ENCODE measurements at regions not wholly inside any gene's neighbourhood (a gene's known extent, or its start where the extent isn't known, plus 50 kb on each side); places are given as distances from the start of the nearest gene placed in this dataset.

- POLR2A ChIA-PET, result no interaction called here
- CTCF ChIA-PET, result no interaction called here
- no peak for DNase-seq (ENCODE audit: extremely low spot score)
- no peak for TF ChIP-seq CTCF (IDR thresholded peaks at IDR 0.05; ENCODE audit: control extremely low read depth, extremely low read depth, low read depth, missing control alignments)
Measured at GRCh38 chr4:174418640-174419212, 103.6 kb downstream of the HPGD start.

GRCh38 chr4:174408841-174409552 is 113.3 kb downstream of the HPGD start:
- POLR2A ChIA-PET, result interaction anchor here (0.7 kb wide), 1 partner anchor 41 kb away, joined by 4 read pairs; no protein-coding TSS in a partner anchor
- DNase-seq (ENCODE audit: extremely low spot score), result no peak
- CTCF ChIA-PET, result no interaction called here
- TF ChIP-seq CTCF (IDR thresholded peaks at IDR 0.05; ENCODE audit: control extremely low read depth, extremely low read depth, low read depth, missing control alignments), result no peak

GRCh38 chr4:174406383-174406782 is 115.9 kb downstream of the HPGD start:
- POLR2A ChIA-PET, result no interaction called here
- CTCF ChIA-PET, result no interaction called here
- no peak for TF ChIP-seq CTCF (IDR thresholded peaks at IDR 0.05; ENCODE audit: control extremely low read depth, extremely low read depth, low read depth, missing control alignments)
- DNase-seq (ENCODE audit: extremely low spot score), result no peak

GRCh38 chr4:174405923-174406322 is 116.4 kb downstream of the HPGD start:
- no peak for TF ChIP-seq CTCF (IDR thresholded peaks at IDR 0.05; ENCODE audit: control extremely low read depth, extremely low read depth, low read depth, missing control alignments)
- DNase-seq (ENCODE audit: extremely low spot score), result no peak
- ChIA-PET POLR2A (no interaction called here), CTCF (interaction anchor here (1.1 to 1.7 kb wide), 2 partner anchors 18 kb away, joined by 4 to 6 read pairs; no protein-coding TSS in a partner anchor)

GRCh38 chr4:174404677-174405076 is 117.6 kb downstream of the HPGD start:
- ChIA-PET POLR2A (no interaction called here), CTCF (interaction anchor here (1.1 to 1.7 kb wide), 2 partner anchors 17 to 19 kb away, joined by 4 to 6 read pairs; no protein-coding TSS in a partner anchor)
- no peak for DNase-seq (ENCODE audit: extremely low spot score)
- TF ChIP-seq CTCF (IDR thresholded peaks at IDR 0.05; ENCODE audit: control extremely low read depth, extremely low read depth, low read depth, missing control alignments), result no peak

- no peak for TF ChIP-seq CTCF (IDR thresholded peaks at IDR 0.05; ENCODE audit: control extremely low read depth, extremely low read depth, low read depth, missing control alignments)
- no peak for DNase-seq (ENCODE audit: extremely low spot score)
- POLR2A ChIA-PET, result no interaction called here
- CTCF ChIA-PET, result no interaction called here
Measured at GRCh38 chr4:174403177-174403543, 119.1 kb downstream of the HPGD start.

Data from GM10248 (cell line).